GM12872 (cell line): ENCODE measurements at regions not wholly inside any gene's neighbourhood (a gene's known extent, or its start where the extent isn't known, plus 50 kb on each side); places are given as distances from the start of the nearest gene placed in this dataset.

Experiments
- TF ChIP-seq, protein P1 (sequence below): IDR thresholded peaks from 3 replicates; pipeline ENCODE4 v1.5.1; 2011; ENCODE audit warnings: low read depth, mild to moderate bottlenecking, low read length, moderate library complexity; ENCODE audit not compliant: insufficient read depth

DNA sequence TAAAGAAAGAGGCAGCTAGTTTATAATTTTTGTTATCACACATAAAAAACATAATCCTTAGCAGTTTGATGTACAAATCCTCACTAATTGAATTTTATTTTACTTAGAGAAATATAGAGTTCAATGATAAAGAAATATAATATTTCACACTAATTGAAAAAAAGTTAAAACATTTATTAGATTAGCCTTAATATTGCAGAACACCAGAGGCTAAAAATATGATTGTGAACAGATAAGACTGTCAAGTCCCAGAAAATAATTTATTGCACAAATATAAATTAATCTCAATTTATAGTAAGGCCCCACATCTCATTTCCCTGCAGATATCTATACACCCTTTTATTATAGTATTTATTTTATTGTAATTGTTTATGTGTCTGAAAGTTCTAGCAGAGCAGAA, 690.8 kb upstream of the PHF14 start:
- TF ChIP-seq, protein P1, sequence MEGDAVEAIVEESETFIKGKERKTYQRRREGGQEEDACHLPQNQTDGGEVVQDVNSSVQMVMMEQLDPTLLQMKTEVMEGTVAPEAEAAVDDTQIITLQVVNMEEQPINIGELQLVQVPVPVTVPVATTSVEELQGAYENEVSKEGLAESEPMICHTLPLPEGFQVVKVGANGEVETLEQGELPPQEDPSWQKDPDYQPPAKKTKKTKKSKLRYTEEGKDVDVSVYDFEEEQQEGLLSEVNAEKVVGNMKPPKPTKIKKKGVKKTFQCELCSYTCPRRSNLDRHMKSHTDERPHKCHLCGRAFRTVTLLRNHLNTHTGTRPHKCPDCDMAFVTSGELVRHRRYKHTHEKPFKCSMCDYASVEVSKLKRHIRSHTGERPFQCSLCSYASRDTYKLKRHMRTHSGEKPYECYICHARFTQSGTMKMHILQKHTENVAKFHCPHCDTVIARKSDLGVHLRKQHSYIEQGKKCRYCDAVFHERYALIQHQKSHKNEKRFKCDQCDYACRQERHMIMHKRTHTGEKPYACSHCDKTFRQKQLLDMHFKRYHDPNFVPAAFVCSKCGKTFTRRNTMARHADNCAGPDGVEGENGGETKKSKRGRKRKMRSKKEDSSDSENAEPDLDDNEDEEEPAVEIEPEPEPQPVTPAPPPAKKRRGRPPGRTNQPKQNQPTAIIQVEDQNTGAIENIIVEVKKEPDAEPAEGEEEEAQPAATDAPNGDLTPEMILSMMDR, result no peak

GRCh38 chr7:10284001-10284400, 689.7 kb upstream of the PHF14 start:
- TF ChIP-seq, protein P1, result no peak

DNA sequence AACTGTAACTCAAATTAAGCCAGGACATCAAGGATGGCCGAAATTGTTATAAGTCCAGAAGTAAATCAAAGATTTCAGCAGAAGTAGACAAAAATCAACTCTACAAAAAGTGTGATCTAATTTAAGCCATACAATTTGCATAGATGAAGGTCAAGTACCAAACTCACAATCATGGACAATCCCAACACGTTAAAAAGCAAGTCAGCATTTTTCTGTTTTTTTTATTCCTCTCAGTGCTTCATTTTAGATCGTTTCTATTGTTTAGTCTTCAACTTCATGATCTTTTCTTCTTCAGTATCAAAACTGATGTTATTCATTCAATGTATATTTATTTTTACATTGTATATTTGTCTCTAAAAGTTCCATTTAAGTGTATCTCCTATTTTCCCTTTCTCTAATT, 674.3 kb upstream of the PHF14 start:
- TF ChIP-seq, protein P1, result no peak

- TF ChIP-seq, protein P1, result no peak
Observed at GRCh38 chr7:10300577-10300976, 673.1 kb upstream of the PHF14 start.

DNA sequence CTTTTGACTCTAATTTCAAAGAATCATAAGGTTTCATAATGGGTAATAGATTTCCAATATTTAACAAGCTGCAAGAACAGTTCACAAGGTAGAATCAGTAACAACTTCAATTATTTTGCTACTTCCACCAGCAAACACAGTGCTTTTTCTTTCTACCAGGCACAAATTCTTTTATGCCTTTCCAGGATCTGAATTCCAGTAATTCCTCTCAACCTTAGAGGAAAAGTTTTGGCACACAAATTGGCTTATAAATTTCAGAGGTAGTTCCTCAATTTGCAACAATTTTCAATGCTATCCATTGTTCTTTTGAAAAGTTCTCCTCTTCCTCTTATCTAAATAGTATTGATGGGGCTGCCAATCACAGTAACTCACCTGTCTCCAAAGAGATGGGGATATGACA, 665.4 kb upstream of the PHF14 start:
- TF ChIP-seq, protein P1, result no peak

- TF ChIP-seq, protein P1, result no peak
Observed at GRCh38 chr7:10312942-10313341, 660.7 kb upstream of the PHF14 start.

- TF ChIP-seq, protein P1, result no peak
Observed at GRCh38 chr7:10315881-10316280, 657.8 kb upstream of the PHF14 start.

DNA sequence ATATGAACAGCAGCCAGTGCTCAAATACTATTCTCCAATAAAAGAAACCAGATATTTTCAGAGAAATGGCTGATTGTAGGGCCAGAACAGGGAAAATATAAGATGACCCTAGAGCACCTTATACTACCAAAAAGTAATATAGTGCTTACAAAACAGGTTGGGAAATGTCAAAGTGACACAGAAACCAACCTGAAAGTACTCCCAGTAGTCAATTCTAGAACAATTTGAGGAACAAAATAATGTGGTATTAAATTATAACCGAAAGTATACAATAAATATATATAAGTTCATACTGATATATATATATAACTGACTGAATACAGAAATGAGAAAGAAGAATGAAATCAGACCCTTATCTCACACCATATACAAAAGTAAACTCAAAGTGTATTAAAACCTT, 657.2 kb upstream of the PHF14 start:
- TF ChIP-seq, protein P1, result no peak
